ENCODE measurements at regions not wholly inside any gene's neighbourhood (a gene's known extent, or its start where the extent isn't known, plus 50 kb on each side); places are given as distances from the start of the nearest gene placed in this dataset.

GRCh38 chr6:67244037-67244436 lies 1391.0 kb upstream of the ADGRB3 start:
- TF ChIP-seq CTCF (IDR thresholded peaks at IDR 0.05): no peak
- Histone ChIP-seq H3K9me3 (ENCODE audit: control insufficient read depth, insufficient read depth, low read length) (peaks cover 5% of the 10 kb centered on the region), H3K27me3 (ENCODE audit: control insufficient read depth, insufficient read depth, low read length) (no peaks in the 10 kb centered on the region), H3K27ac (ENCODE audit: low read length) (no peak overlapping the region), H3K36me3 (ENCODE audit: control insufficient read depth, insufficient read depth, low read length) (no peaks in the 10 kb centered on the region), H3K4me3 (ENCODE audit: low read length) (no peak overlapping the region), H3K4me1 (ENCODE audit: control insufficient read depth, insufficient read depth, low read length) (no peaks in the 10 kb centered on the region)
- Mint-ChIP-seq H3K4me3 (no peak overlapping the region), H3K27ac (no peak overlapping the region), H3K9me3 (peaks cover 2 to 20% of the 10 kb centered on the region in 2 donors), H3K4me1 (no peaks in the 10 kb centered on the region), H3K36me3 (peaks cover 5% of the 10 kb centered on the region), H3K27me3 (ENCODE audit: low read depth in 2 of 2) (no peaks in the 10 kb centered on the region)
- DNase-seq: no peak
- no peak for ATAC-seq
- intact Hi-C loops (cut with micrococcal nuclease): no loop called here
- WGBS (ENCODE audit: insufficient coverage): 92% methylated on average over 5 of the region's 6 CpGs

- Mint-ChIP-seq H3K4me1 (no peaks in the 10 kb centered on the region), H3K27ac (no peak overlapping the region), H3K4me3 (no peak overlapping the region), H3K36me3 (peaks cover 3% of the 10 kb centered on the region), H3K9me3 (peaks cover 2 to 11% of the 10 kb centered on the region in 2 donors), H3K27me3 (ENCODE audit: low read depth in 2 of 2) (no peaks in the 10 kb centered on the region)
- Histone ChIP-seq H3K9me3 (ENCODE audit: control insufficient read depth, insufficient read depth, low read length) (peaks cover 7% of the 10 kb centered on the region), H3K4me1 (ENCODE audit: control insufficient read depth, insufficient read depth, low read length) (no peaks in the 10 kb centered on the region), H3K27me3 (ENCODE audit: control insufficient read depth, insufficient read depth, low read length) (no peaks in the 10 kb centered on the region), H3K27ac (ENCODE audit: low read length) (no peak overlapping the region), H3K36me3 (ENCODE audit: control insufficient read depth, insufficient read depth, low read length) (no peaks in the 10 kb centered on the region), H3K4me3 (ENCODE audit: low read length) (no peak overlapping the region)
- TF ChIP-seq CTCF (IDR thresholded peaks at IDR 0.05): no peak
- WGBS (ENCODE audit: insufficient coverage): no CpG with 5 or more reads among the region's 1 CpG
- ATAC-seq: no peak
- DNase-seq: no peak
- intact Hi-C loops (cut with micrococcal nuclease): no loop called here
Observed at GRCh38 chr6:67237277-67237676, 1397.8 kb upstream of the ADGRB3 start.

- DNase-seq (no peak), ATAC-seq (no peak)
- no peaks in the 10 kb centered on the region for H3K27me3 Mint-ChIP-seq (ENCODE audit: low read depth in 2 of 2)
- Histone ChIP-seq H3K27me3 (ENCODE audit: control insufficient read depth, insufficient read depth, low read length) (no peaks in the 10 kb centered on the region), H3K4me3 (ENCODE audit: low read length) (no peak overlapping the region), H3K4me1 (ENCODE audit: control insufficient read depth, insufficient read depth, low read length) (no peaks in the 10 kb centered on the region), H3K36me3 (ENCODE audit: control insufficient read depth, insufficient read depth, low read length) (no peaks in the 10 kb centered on the region), H3K27ac (ENCODE audit: low read length) (no peak overlapping the region), H3K9me3 (ENCODE audit: control insufficient read depth, insufficient read depth, low read length) (no peaks in the 10 kb centered on the region)
- H3K9me3 Mint-ChIP-seq: peaks cover 13 to 18% of the 10 kb centered on the region in 2 donors
- TF ChIP-seq CTCF (IDR thresholded peaks at IDR 0.05): no peak
- WGBS (ENCODE audit: insufficient coverage): no CpG with 5 or more reads among the region's 1 CpG
- intact Hi-C loops (cut with micrococcal nuclease): no loop called here
- H3K4me3 Mint-ChIP-seq: no peak overlapping the region
- no peaks in the 10 kb centered on the region for H3K4me1 Mint-ChIP-seq
- no peak overlapping the region for H3K27ac Mint-ChIP-seq
- no peaks in the 10 kb centered on the region for H3K36me3 Mint-ChIP-seq
Observed at GRCh38 chr6:67231092-67231491, 1404.0 kb upstream of the ADGRB3 start.

GRCh38 chr6:67224989-67225388 lies 1410.1 kb upstream of the ADGRB3 start:
- Histone ChIP-seq H3K4me1 (ENCODE audit: control insufficient read depth, insufficient read depth, low read length) (no peaks in the 10 kb centered on the region), H3K27ac (ENCODE audit: low read length) (no peak overlapping the region), H3K9me3 (ENCODE audit: control insufficient read depth, insufficient read depth, low read length) (peaks cover 2% of the 10 kb centered on the region), H3K4me3 (ENCODE audit: low read length) (no peak overlapping the region), H3K36me3 (ENCODE audit: control insufficient read depth, insufficient read depth, low read length) (no peaks in the 10 kb centered on the region), H3K27me3 (ENCODE audit: control insufficient read depth, insufficient read depth, low read length) (no peaks in the 10 kb centered on the region)
- intact Hi-C loops (cut with micrococcal nuclease): no loop called here
- TF ChIP-seq CTCF (IDR thresholded peaks at IDR 0.05): no peak
- Mint-ChIP-seq H3K27ac (no peak overlapping the region), H3K9me3 (peaks cover 14 to 34% of the 10 kb centered on the region in 2 donors), H3K27me3 (ENCODE audit: low read depth in 2 of 2) (no peaks in the 10 kb centered on the region), H3K4me3 (no peak overlapping the region), H3K36me3 (peaks cover 14% of the 10 kb centered on the region), H3K4me1 (no peaks in the 10 kb centered on the region)
- DNase-seq (no peak), ATAC-seq (no peak)
- no CpG with 5 or more reads among the region's 1 CpG for WGBS (ENCODE audit: insufficient coverage)
